Epithelial cell of esophagus (primary cell): ENCODE measurements at regions not wholly inside any gene's neighbourhood (a gene's known extent, or its start where the extent isn't known, plus 50 kb on each side); places are given as distances from the start of the nearest gene placed in this dataset.
A peak's percentile ranks its signal among the peaks of the same experiment; 100 is the strongest.

Experiments used
- DNase-seq: peaks from one replicate; pipeline ENCODE4 v3.0.0; 2010; ENCODE audit warnings: low read depth
- H3K4me3 ChIP-seq: 2 replicates; pipeline ENCODE4 v1.5.1; 2011; ENCODE audit warnings: mild to moderate bottlenecking, low read length, control low read depth
- TF ChIP-seq, protein P1 (sequence below): IDR thresholded peaks from 2 replicates; pipeline ENCODE4 v1.5.1; 2011; ENCODE audit warnings: low read depth, mild to moderate bottlenecking, low read length, control low read depth, inconsistent platforms; ENCODE audit not compliant: insufficient read depth; ENCODE audit errors: missing control alignments

DNA sequence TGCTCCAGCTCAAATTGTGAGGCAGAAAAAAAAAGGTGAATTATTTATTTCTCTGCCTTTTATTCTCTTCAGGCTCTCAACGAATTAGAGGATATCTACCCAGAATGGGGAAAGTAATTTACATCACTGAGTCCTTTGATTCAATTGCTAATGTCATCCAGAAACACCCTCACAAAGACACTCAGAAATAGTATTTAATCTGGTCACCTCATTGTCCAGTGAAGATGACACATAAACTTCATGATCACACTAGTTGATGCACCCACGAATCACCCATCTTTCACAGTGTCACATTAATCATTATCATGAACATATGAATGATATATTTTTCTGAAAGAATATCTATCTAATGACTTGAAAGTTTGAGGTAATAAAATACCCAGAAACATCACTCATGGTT lies 868.5 kb downstream of the BRINP3 start:
- peak; percentile 16 for DNase-seq
- TF ChIP-seq, protein P1, sequence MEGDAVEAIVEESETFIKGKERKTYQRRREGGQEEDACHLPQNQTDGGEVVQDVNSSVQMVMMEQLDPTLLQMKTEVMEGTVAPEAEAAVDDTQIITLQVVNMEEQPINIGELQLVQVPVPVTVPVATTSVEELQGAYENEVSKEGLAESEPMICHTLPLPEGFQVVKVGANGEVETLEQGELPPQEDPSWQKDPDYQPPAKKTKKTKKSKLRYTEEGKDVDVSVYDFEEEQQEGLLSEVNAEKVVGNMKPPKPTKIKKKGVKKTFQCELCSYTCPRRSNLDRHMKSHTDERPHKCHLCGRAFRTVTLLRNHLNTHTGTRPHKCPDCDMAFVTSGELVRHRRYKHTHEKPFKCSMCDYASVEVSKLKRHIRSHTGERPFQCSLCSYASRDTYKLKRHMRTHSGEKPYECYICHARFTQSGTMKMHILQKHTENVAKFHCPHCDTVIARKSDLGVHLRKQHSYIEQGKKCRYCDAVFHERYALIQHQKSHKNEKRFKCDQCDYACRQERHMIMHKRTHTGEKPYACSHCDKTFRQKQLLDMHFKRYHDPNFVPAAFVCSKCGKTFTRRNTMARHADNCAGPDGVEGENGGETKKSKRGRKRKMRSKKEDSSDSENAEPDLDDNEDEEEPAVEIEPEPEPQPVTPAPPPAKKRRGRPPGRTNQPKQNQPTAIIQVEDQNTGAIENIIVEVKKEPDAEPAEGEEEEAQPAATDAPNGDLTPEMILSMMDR: no peak

DNA sequence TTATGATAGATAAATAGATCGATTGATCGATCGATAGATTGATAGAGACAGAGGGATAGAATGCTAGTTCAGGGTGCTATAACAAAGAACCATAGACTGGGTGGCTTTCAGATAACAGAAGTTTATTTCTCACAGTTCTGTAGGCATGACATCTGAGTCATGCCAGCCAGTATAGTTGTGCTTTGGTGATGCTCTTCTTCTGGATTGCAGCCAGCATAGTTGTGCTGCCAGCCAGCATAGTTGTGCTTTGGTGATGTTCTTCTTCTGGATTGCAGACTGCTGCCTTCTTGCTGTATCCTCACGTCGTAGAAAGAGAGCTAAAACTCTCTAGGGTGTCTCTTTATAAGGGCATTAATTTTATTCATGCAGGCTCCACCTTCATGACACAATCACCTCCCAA lies 860.8 kb downstream of the BRINP3 start:
- TF ChIP-seq, protein P1: no peak
- DNase-seq: peak; percentile 89
- no peak overlapping the region for H3K4me3 ChIP-seq

More for the DNA sequence above, 868.5 kb downstream of the BRINP3 start:
- no peak overlapping the region for H3K4me3 ChIP-seq

DNA sequence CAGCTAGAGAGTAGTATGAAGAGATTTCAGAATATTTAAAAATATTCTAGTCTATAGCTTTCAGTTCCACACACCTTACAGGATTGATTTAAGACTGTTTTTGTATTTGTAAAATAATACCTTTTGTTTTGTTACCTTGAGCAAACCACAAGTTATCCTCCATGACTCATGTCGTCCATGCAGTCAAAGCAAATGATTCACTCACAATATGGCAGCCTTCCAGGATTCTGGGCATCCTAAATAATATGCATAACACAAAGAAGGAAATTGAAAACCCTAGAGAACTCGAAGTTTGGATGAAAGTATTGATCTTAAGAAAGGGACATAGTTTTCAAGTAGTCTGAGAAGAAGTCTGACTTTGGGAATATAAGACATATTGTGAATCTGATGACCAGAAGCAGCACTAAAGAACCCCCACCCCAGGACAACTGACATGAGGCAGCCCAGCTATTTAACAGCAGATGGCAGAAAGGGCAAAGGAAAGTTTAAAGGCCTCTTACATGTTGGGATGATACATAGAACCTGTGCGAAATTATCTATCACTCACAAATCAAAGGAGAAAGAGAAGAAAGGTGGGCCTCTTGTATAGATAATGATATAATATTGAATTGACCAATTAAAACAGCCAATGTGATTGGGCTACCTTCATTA lies 857.9 kb downstream of the BRINP3 start:
- H3K4me3 ChIP-seq: no peak overlapping the region
- peak; percentile 98 for DNase-seq
- TF ChIP-seq, protein P1: peak; percentile 41

DNA sequence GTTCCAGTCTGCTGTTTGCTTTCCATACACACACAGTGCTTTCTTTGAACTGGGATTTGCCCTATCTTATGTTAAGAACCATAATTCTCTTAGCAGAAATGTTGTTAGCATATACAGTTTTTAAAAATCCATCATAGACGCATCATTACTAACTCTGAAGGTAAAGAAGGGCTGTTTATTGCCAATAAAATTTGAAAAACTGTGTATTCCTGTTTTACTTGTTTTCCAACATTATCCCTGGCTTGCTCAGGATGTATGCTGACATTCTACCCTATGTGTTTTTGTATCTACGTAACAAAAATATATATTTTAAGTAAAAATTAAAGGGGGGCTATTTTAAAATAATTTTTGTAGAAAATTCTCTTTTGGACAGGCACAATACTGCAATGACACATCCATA lies 857.2 kb downstream of the BRINP3 start:
- DNase-seq: no peak

DNA sequence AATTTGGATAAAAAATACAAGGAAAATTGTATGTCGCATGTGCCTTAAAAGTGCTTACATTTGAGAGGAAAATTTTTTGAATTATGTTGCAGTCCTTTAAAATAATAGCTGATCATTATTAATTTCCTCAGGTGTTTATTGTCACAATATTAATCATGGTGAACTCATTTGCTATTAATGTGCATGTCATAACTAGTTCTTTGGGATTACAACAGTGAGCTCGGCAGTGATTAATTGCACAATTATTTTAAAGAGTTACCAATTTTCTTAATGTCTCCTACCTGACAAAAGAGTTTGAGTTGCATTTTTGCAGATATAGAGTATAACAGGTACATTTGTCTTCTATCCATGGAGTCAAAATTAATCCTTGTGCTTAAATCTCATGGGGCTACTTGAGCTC lies 854.3 kb downstream of the BRINP3 start:
- peak; percentile 77 for DNase-seq
- TF ChIP-seq, protein P1: no peak
- H3K4me3 ChIP-seq: no peak overlapping the region

More for the DNA sequence above, 857.2 kb downstream of the BRINP3 start:
- no peak overlapping the region for H3K4me3 ChIP-seq
- TF ChIP-seq, protein P1: no peak

DNA sequence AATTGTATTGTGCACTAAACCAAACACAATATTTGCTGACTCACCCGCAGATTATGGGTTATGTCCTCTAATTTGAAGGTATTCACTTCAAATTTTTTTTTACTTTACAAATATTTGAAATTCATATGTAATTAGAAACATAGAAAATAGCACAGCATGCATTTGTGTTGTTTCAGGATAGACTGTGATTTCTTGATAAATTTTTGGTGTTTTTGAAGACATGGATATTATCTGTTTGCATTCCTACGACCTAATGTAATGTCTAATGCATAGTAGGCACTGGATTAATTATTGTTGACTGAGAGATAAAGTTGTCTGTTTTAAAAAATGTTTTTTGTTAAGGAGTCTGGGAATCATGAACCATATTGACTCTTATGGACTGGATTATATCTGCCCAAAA lies 850.2 kb downstream of the BRINP3 start:
- no peak for DNase-seq
- no peak overlapping the region for H3K4me3 ChIP-seq
- TF ChIP-seq, protein P1: no peak

DNA sequence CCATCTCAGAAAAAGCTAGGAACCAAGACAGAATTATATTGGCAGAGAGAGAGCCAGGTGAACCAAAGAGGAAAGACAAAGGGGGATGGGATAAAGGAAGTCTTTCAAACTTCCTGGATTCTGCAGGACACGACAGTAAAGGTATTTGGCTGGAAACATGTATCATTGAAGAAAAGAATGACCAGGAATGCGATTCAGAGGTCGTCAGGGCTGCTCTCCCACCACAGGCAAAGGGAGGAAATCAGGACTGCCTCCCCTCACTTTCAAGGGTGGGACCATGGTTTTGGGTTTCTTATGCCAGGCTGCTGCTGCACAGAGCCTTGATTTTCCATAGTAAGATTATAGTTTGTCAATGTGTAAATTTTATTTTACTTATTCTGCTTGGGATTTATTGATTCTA lies 848.8 kb downstream of the BRINP3 start:
- no peak overlapping the region for H3K4me3 ChIP-seq
- TF ChIP-seq, protein P1: no peak
- DNase-seq: peak; percentile 31
